GM21360 (cell line): ENCODE measurements at regions not wholly inside any gene's neighbourhood (a gene's known extent, or its start where the extent isn't known, plus 50 kb on each side); places are given as distances from the start of the nearest gene placed in this dataset.
"Not testable (repeated sequence)": the region's sequence is repeated elsewhere in the genome, so short reads cannot be mapped to it uniquely, and the experiment has no call there.

Experiments
- ATAC-seq: cut with Tn5 transposase; IDR thresholded peaks from one replicate; pipeline ENCODE4 v1.9.1; 2021; ENCODE audit warnings: mild to moderate bottlenecking, moderate library complexity; ENCODE audit not compliant: unreplicated experiment

GRCh38 chr5:169415948-169416347 is 115.0 kb upstream of the SLIT3 start:
- no peak for ATAC-seq

- ATAC-seq = no peak
Measured at GRCh38 chr5:169415371-169415770, 114.4 kb upstream of the SLIT3 start.

GRCh38 chr5:169413416-169413815 is 112.5 kb upstream of the SLIT3 start:
- no peak for ATAC-seq

DNA sequence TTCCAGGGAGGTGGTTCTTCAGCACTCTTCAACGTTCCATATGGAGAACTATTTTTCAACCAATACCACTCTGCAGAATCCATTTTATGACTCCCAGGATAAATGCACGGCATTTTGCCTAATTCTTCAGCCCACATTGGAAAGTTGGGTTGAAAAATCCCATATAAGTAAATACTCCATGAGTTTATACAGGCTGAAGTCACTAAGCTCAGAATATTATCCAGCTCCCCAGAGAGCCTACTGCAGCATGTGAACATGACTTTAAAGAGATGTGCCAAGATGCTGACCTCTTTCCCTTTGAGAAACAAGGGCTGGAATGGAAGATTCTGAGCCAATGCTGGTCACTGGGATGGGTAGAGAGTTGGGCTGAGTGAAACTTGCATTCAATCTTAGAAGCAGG is 111.9 kb upstream of the SLIT3 start:
- no peak for ATAC-seq

DNA sequence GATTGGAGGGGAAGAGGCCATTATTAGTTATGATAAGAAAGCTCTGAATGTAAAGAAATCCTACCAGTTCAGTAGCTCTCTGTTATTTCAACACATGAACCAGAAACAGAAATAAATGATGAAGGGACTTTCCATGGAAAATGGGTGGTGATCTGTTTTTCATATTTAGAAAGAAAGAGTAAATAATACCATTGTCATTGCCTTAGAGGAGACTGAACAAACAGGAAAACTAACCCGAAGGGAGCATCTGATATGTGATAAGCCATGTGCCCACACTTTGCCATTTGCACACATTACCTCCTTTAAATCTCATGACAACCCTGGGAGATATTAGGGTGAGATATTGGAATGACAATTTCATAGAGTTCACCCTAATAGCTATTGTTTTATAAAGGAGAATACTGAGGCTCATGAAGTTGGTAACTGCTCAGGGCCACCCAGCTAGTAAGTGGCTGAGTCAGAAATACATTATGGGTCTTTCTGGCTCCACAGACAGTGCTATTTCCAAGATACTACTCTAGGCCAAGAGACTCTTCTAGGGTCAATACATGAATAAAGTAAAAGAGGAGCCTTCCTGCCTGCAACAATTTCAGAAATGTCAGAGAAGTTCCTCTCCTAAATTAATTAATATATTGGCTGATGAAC is 111.0 kb upstream of the SLIT3 start:
- ATAC-seq = no peak

DNA sequence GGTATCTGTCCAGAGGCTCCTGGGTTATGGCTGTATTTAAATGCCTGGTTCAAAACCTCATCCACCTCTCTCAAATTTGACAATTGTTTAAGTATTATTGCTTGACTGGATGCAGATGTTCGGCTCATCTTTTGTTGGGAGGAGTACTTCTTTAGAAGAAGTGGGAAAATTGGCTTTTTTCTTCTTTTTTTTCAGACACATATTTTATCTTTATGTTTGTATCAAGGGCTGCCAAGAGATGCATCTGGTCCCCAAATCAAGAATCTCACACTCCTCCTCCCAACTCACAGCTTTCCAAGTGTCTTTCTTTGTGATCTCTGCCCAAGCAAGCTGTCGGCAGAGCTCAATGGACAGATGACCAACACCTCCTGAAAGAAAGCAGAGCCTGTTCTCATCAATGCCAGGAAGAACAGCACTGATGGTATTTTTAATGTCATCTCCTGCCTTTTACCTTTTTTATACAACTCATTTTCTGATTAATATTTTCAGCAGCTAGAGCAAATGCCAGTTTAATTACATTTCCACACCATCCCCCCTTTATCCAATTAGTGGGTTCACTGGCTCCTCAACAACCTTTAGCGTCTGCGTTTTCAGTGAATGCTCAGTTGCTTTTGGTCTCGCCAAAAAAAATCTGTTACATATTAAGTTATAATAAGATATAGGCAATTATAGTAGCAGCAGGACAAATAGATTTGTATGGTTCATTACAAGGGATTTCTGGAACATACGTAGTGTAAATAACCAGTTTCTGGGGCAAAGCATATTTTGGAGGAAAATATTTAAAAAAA is 110.3 kb upstream of the SLIT3 start:
- no peak for ATAC-seq

- ATAC-seq = no peak
Measured at GRCh38 chr5:169408731-169409130, 107.8 kb upstream of the SLIT3 start.

- no peak for ATAC-seq
Measured at GRCh38 chr5:169408171-169408570, 107.2 kb upstream of the SLIT3 start.

DNA sequence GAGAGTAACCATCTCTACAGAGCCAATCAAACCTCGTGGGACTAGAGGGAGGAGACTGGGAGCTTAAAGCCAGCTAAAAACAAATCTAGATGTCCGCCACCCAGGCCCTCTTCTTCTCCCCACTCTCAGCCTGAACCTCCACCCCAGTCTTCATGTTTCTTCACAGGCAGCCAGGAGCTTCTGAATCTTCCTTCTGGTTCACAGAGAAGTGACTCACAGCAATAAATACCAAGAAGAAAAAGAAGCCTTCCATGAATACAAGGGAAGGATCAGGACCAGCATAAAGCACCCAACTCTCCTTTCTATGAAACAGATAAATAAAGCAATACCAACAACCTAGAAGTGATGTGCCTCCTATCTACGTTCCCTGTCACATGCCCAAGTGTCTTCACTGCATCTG is 103.3 kb upstream of the SLIT3 start:
- no peak for ATAC-seq

DNA sequence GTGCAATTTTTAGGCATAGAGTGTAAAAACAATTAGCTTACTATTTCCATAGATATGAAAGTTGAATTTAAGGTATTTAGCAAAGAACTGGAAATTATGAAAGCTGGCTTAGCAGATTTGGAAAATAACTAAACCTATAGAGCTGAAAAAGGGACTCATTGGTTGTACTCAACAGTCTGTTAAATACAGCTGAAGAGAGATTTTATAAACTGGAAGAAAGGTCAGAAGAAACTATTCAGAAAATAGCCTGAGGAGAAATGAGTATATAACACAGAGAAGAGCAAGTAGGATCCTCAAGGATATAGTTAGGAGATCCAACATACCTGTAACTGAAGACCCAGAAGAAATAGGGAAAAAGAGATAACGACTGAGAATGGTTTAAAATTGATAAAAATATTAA is 97.6 kb upstream of the SLIT3 start:
- no peak for ATAC-seq

- no peak for ATAC-seq
Measured at GRCh38 chr5:169395136-169395535, 94.2 kb upstream of the SLIT3 start.

DNA sequence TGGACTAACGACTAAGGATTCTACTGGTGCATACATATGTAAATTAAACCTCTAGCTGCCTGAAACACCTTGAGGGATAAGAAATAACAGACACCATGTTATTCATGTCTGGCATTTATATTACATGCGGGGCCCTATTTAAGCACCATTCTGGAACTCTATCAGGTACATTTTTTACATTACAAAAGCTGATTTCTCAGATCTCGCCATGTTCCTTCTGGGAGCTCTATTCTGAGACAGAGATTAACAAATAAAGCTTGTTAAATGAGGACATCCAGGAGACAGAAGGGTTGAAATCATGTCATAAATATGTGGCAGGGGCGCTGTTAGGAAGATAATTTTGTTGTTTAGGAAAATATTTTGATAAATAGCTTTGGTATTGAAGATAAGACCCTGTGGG is 93.4 kb upstream of the SLIT3 start:
- ATAC-seq = no peak

GRCh38 chr5:169393907-169394306 is 93.0 kb upstream of the SLIT3 start:
- no peak for ATAC-seq

GRCh38 chr5:169390265-169390664 is 89.3 kb upstream of the SLIT3 start:
- no peak for ATAC-seq

GRCh38 chr5:169389318-169389717 is 88.4 kb upstream of the SLIT3 start:
- ATAC-seq = no peak

GRCh38 chr5:169385636-169386035 is 84.7 kb upstream of the SLIT3 start:
- no peak for ATAC-seq

DNA sequence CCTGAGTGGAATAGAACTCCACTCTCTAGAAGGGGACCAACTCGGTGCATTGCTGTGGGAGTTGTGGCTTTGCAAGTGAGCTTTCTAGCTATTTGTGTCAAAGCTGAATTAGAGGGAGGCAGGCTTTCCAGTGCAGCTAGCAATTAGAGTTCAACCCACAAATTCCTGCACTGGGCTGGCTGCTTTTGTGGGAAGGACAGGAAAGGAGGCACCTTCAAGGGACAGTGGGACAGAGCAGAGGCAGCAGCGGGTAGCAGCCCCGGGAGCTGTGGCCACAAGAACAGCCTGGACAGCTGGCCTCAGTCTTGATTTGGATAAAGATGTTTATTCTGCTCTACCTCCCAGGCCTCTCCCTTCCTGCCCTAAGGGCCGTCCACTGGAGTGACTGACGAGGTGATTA is 83.7 kb upstream of the SLIT3 start:
- ATAC-seq = no peak

DNA sequence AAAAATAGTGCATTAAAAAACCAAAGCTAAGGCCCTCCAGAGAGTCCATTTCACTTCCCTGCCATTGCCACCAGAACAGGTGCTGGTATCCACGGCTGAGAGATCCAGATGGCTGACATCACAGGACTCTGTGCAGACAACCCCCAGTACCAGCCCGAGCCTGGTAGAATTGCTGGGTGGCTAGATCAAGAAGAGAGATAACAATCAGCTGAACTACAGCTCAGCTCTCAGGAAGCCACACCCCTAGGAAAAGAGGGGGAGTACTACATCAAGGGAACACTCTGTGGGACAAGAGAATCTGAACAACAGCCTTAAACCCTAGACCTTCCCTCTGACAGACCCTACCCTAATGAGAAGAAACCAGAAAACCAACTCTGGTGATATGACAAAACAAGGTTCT is 73.8 kb upstream of the SLIT3 start:
- ATAC-seq = no peak

- ATAC-seq = no peak
Measured at GRCh38 chr5:169374111-169374510, 73.2 kb upstream of the SLIT3 start.

GRCh38 chr5:169371801-169372200 is 70.9 kb upstream of the SLIT3 start:
- ATAC-seq = not testable (repeated sequence)

- ATAC-seq = no peak
Measured at GRCh38 chr5:169369130-169369529, 68.2 kb upstream of the SLIT3 start.

DNA sequence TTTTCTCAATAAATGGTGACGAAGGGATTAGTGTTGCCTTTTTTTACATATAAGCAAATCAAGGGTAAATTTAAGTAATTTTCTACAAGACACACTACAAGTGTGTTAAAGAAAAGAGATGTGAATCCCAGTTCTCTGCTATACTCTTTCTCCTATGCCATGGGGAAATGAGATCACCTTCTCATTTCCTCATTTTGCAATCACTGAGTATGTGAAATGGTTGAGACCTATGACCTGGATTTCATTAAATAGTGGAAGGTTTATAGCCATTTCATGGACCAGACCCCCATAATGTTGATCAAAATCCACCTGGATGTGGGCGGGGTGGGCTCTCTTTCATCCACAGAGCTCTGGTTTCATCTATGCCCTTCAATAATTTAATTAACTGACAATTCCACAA is 66.9 kb upstream of the SLIT3 start:
- ATAC-seq = no peak

- no peak for ATAC-seq
Measured at GRCh38 chr5:169357291-169357690, 56.4 kb upstream of the SLIT3 start.
